Transverse colon (tissue), 4 donors: ENCODE measurements at regions not wholly inside any gene's neighbourhood (a gene's known extent, or its start where the extent isn't known, plus 50 kb on each side); places are given as distances from the start of the nearest gene placed in this dataset.

Experiments used
- DNase-seq: peaks from one replicate; pipeline ENCODE4 v3.0.0-alpha.2; 2019
- H3K27ac ChIP-seq, 4 donors: fragments of 200-600 bp; sonication (generic); 2 replicates each; pipeline ENCODE4 v1.5.1; 2016 to 2018; ENCODE audit warnings: inconsistent platforms in 4 of 4
- H3K27me3 ChIP-seq: fragments of 200-600 bp; sonication (generic); 2 replicates; pipeline ENCODE4 v1.5.1; 2017; ENCODE audit warnings: inconsistent platforms
- H3K36me3 ChIP-seq, 4 donors: fragments of 200-600 bp; sonication (generic); 2 replicates each; pipeline ENCODE4 v1.5.1; 2017 to 2019; ENCODE audit warnings: inconsistent platforms in 4 of 4
- H3K4me1 ChIP-seq, 4 donors: fragments of 200-600 bp; sonication (generic); 2 replicates each; pipeline ENCODE4 v1.5.1; 2017 to 2020; ENCODE audit warnings: inconsistent platforms in 4 of 4
- H3K4me3 ChIP-seq, 4 donors: fragments of 200-600 bp; sonication (generic); 1 replicate in 1 of 4; 2 replicates in 3 of 4; pipeline versions ENCODE4 v1.5.1 to v1.6.1; 2017 to 2019; ENCODE audit warnings: inconsistent platforms in 4 of 4
- H3K9me3 ChIP-seq, 2 donors: fragments of 200-600 bp; sonication (generic); 2 replicates each; pipeline ENCODE4 v1.5.1; 2017 to 2019; ENCODE audit warnings: inconsistent platforms in 2 of 2
- EP300 ChIP-seq: sonication (generic); formaldehyde crosslinking; IDR thresholded peaks from one replicate; pipeline ENCODE4 v1.6.1; 2017; ENCODE audit warnings: antibody characterized with exemption, low read depth
- POLR2A ChIP-seq: fragments of 450-650 bp; IDR thresholded peaks from one replicate; pipeline ENCODE4 v1.6.1; 2016; ENCODE audit warnings: antibody characterized with exemption, mild to moderate bottlenecking, moderate library complexity
- POLR2AphosphoS5 ChIP-seq, 3 donors: sonication (generic); formaldehyde crosslinking; IDR thresholded peaks; one replicate each; pipeline ENCODE4 v1.6.1; 2016; ENCODE audit warnings: antibody characterized with exemption in 3 of 3
- WGBS, 2 donors: methylation state at CpG; one replicate each; pipeline ENCODE4 v1.1.5; 2018; ENCODE audit warnings: low coverage in 1 of 2; 5-methylcytosine and 5-hydroxymethylcytosine counted together
- in situ Hi-C, 4 donors: fragments of 200-750 bp; cut with MboI; loops; one replicate each; pipeline versions ENCODE4 v1.15.0 to v1.15.1; 2017; ENCODE audit warnings: low sequenced_read_pairs in 3 of 4, low pct_ligation_motif_present in 1 of 4, low pct_unique_long_range_greater_than_20kb in 1 of 4
- intact Hi-C: fragments of 100-400 bp; cut with DNase I; formaldehyde crosslinking; loops from one replicate; pipeline ENCODE4 v1.15.1; 2023; ENCODE audit warnings: low total_unique reads
- TF ChIP-seq, protein P1 (sequence below), 5 experiments: fragments of 200-600 bp in 3 of 5; fragments of 450-650 bp in 2 of 5; sonication (generic) in 3 of 5; IDR thresholded peaks; 1 replicate in 2 of 5; 2 replicates in 3 of 5; pipeline ENCODE4 v1.5.1; 2016 to 2017; ENCODE audit warnings: antibody characterized with exemption in 5 of 5, inconsistent platforms in 3 of 5, mild to moderate bottlenecking in 2 of 5, moderate library complexity in 1 of 5

DNA sequence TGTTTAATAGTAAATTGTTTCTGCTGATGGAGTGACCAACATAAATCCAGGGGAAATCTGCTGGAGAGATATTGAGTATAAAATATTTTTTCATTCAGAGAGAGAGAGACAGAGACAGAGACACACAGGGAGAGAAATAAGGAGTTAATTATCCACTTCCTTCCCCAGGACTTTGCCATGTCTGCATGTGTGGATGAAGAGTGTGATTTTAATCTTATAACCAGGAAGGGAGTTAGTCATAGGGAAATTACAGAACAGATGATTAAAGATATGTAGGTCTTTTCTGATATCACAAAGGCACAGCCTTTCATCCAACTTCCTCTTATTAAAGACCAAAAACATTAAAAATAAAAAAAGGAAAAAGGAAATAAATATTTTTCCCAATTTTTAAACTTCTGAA is 526.3 kb downstream of the SPRY1 start:
- TF ChIP-seq, protein P1, sequence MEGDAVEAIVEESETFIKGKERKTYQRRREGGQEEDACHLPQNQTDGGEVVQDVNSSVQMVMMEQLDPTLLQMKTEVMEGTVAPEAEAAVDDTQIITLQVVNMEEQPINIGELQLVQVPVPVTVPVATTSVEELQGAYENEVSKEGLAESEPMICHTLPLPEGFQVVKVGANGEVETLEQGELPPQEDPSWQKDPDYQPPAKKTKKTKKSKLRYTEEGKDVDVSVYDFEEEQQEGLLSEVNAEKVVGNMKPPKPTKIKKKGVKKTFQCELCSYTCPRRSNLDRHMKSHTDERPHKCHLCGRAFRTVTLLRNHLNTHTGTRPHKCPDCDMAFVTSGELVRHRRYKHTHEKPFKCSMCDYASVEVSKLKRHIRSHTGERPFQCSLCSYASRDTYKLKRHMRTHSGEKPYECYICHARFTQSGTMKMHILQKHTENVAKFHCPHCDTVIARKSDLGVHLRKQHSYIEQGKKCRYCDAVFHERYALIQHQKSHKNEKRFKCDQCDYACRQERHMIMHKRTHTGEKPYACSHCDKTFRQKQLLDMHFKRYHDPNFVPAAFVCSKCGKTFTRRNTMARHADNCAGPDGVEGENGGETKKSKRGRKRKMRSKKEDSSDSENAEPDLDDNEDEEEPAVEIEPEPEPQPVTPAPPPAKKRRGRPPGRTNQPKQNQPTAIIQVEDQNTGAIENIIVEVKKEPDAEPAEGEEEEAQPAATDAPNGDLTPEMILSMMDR (IDR thresholded peaks at IDR 0.05) = no peak
- TF ChIP-seq POLR2A (no peak), POLR2AphosphoS5 (IDR thresholded peaks at IDR 0.05) (no peak), EP300 (no peak)
- H3K4me3 ChIP-seq = no peak overlapping the region
- in situ Hi-C loops = no loop called here
- H3K9me3 ChIP-seq = no peaks in the 10 kb centered on the region
- no peak for DNase-seq
- no peaks in the 10 kb centered on the region for H3K4me1 ChIP-seq
- intact Hi-C loops = no loop called here
- no peaks in the 10 kb centered on the region for H3K27me3 ChIP-seq
- no peaks in the 10 kb centered on the region for H3K36me3 ChIP-seq
- no peak overlapping the region for H3K27ac ChIP-seq

DNA sequence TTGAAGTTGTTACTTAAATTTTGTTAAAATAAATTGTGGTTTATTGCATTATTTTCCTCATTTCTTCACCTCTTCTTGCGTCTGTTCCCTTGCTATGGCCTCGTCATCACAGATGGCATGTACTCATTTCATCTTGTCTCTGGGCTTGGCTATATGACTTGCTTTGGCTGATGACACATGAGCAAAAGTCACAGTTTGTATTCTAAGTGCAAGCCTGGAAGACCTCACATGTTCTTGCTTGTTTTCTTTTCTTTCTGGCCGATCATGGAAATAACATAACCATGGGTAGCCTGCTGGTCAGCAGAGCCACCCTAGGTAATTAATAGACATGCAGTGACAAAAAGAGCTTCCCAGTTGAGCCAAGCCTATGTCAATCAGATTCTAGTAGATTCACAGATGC is 527.9 kb downstream of the SPRY1 start:
- Histone ChIP-seq H3K27me3 (no peaks in the 10 kb centered on the region), H3K9me3 (no peaks in the 10 kb centered on the region), H3K27ac (no peak overlapping the region), H3K4me1 (no peaks in the 10 kb centered on the region), H3K4me3 (no peak overlapping the region), H3K36me3 (no peaks in the 10 kb centered on the region)
- intact Hi-C loops (no loop called here), in situ Hi-C loops (no loop called here)
- TF ChIP-seq EP300 (no peak), POLR2A (no peak), POLR2AphosphoS5 (IDR thresholded peaks at IDR 0.05) (no peak)
- TF ChIP-seq, protein P1 (IDR thresholded peaks at IDR 0.05) = no peak
- WGBS, 2 donors = 81 to 90% methylated on average over 3 of the region's 3 CpGs
- no peak for DNase-seq

DNA sequence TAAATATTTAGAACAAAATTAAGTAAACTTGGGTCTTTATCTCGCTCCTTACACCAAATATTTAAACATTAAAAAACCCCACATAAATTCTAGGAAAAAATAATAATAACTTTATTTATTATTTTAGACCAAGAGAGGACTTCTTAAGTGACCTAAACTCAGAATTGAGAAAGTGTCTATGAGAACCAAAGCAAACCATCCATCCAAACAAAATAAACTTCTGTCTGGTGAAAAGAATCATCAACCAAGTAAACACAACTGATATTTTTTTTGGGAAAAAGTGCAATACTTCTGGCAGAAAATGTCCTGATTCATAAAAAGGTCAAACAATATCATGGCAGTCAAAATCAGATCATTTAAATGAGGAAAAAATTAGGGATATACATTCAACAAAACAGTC is 533.0 kb downstream of the SPRY1 start:
- intact Hi-C loops (no loop called here), in situ Hi-C loops (no loop called here)
- Histone ChIP-seq H3K27ac (no peak overlapping the region), H3K36me3 (no peaks in the 10 kb centered on the region), H3K9me3 (no peaks in the 10 kb centered on the region), H3K4me3 (no peak overlapping the region), H3K4me1 (no peaks in the 10 kb centered on the region), H3K27me3 (no peaks in the 10 kb centered on the region)
- TF ChIP-seq POLR2AphosphoS5 (IDR thresholded peaks at IDR 0.05) (no peak), EP300 (no peak), POLR2A (no peak)
- TF ChIP-seq, protein P1 (IDR thresholded peaks at IDR 0.05) = no peak
- DNase-seq = no peak
- 50 to 53% methylated on average over 1 of the region's 1 CpG for WGBS, 2 donors

DNA sequence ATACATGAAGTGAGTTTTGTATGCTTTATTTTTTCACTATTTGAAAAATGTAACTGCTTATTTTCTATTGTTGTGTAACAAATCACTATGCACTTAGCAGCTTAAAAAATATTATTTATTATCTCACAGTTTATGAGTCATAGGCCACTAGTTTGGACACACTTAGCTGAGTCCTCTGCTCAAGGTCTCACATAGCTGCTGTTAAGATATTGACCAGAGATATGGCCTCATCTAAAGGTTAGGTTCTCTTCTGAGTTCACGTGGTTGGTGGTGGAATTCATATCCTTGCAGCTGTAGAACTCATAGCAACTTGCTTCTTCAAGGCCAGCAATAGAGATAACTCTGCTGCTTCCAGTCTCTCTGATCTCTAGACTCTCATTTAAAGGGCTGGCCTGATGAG is 534.4 kb downstream of the SPRY1 start:
- no peak overlapping the region for H3K27ac ChIP-seq
- H3K27me3 ChIP-seq = no peaks in the 10 kb centered on the region
- DNase-seq = no peak
- intact Hi-C loops = no loop called here
- no peak for TF ChIP-seq POLR2A
- TF ChIP-seq, protein P1 (IDR thresholded peaks at IDR 0.05) = no peak
- no peak for TF ChIP-seq POLR2AphosphoS5 (IDR thresholded peaks at IDR 0.05)
- H3K4me3 ChIP-seq = no peak overlapping the region
- WGBS, 2 donors = 65% methylated on average over 1 of the region's 1 CpG; no CpG with 5 or more reads in 1 of the 2 donors
- H3K4me1 ChIP-seq = no peaks in the 10 kb centered on the region
- in situ Hi-C loops = no loop called here
- no peaks in the 10 kb centered on the region for H3K36me3 ChIP-seq
- H3K9me3 ChIP-seq = no peaks in the 10 kb centered on the region
